Activated naive CD4-positive, alpha-beta T cell treated with anti-CD3 and anti-CD28 coated beads, Interleukin-2, amount 50 U/mL, for 72 hours (primary cell): ENCODE measurements at regions not wholly inside any gene's neighbourhood (a gene's known extent, or its start where the extent isn't known, plus 50 kb on each side); places are given as distances from the start of the nearest gene placed in this dataset.

Experiments used
- ATAC-seq, 2 donors: fragments of 150-1000 bp; cut with Tn5 transposase; 2 replicates each; pipeline ENCODE4 v1.10.0; 2021; ENCODE audit warnings: mild to moderate bottlenecking in 2 of 2, moderate library complexity in 2 of 2
- DNase-seq, 2 donors: peaks; one replicate each; pipeline ENCODE4 v3.0.0; 2021 to 2022; ENCODE audit warnings: low spot score in 2 of 2
- H3K27ac Mint-ChIP-seq, 2 donors: one replicate each; pipeline ENCODE4 v1.8.0; 2022; ENCODE audit warnings: mild to moderate bottlenecking in 2 of 2, mixed read lengths in 2 of 2
- H3K36me3 Mint-ChIP-seq, 2 donors: one replicate each; pipeline ENCODE4 v1.8.0; 2022; ENCODE audit warnings: mixed read lengths in 2 of 2
- H3K9me3 Mint-ChIP-seq, 2 donors: one replicate each; pipeline ENCODE4 v1.8.0; 2022; ENCODE audit warnings: mixed read lengths in 2 of 2

GRCh38 chr1:177360791-177361190 is 190.0 kb downstream of the BRINP2 start:
- Mint-ChIP-seq H3K36me3 (no peaks in the 10 kb centered on the region), H3K9me3 (peaks cover 15 to 16% of the 10 kb centered on the region in 2 donors), H3K27ac (no peak overlapping the region)
- no peak for ATAC-seq
- no peak for DNase-seq

DNA sequence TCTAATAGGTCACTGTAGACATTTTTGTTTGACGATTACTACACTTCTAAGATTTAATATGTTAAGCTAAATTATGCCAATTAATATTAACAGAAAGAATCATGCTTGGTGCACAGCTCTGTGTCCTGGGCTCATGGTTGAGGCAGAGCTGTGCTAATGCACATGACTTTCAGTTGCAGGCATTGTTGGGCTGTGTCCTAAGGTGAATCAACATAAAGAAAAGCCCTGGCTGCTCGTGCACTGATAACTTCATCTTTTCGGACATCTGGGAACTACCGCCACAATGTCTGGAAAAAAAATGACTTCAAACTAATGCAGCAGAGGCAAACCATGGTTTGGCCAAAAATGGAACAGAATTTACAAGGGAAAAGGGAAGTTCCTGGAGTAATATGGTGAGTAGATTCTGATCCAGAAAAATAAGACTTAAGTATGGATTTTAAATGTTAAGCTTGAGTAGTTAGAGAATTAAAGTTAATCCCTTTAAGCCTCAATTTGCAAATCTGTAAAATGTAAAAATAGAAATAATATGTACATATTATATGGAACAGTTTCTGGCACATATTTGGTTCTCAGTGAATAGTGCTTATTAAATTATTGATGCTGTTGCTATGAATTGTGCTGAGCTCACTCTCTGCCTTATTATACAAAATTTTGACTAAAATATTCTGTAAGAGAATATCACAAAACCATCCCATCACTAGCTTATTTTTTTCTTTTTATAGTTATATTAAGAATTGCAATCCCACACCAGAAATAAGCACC is 186.1 kb downstream of the BRINP2 start:
- Mint-ChIP-seq H3K9me3 (peaks cover 13 to 16% of the 10 kb centered on the region in 2 donors), H3K27ac (no peak overlapping the region), H3K36me3 (no peaks in the 10 kb centered on the region)
- ATAC-seq (no peak), DNase-seq (no peak)

- no peak for ATAC-seq
- Mint-ChIP-seq H3K9me3 (peaks cover 13 to 16% of the 10 kb centered on the region in 2 donors), H3K36me3 (no peaks in the 10 kb centered on the region), H3K27ac (no peak overlapping the region)
- no peak for DNase-seq
Measured at GRCh38 chr1:177355575-177355974, 184.8 kb downstream of the BRINP2 start.

DNA sequence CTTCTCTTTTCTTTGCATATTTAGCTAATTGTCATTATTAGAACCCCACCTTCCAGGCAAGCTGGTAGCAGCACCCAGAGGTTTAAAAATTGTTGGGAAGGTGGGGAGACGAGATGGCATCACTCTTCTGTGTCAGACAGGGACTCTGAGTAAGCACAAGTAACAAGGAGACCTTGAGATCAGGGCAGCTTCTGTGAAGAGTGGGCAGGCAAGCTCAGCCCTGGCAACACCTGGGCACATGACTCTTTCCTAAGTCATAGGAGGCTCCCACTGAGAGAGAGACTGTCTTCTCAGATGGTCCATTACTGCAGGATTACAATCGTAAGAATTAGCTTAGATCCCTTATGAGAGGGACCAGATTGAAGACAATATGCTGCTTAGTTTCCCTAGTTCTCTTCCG is 183.5 kb downstream of the BRINP2 start:
- no peak for ATAC-seq
- DNase-seq = no peak
- Mint-ChIP-seq H3K36me3 (no peaks in the 10 kb centered on the region), H3K27ac (no peak overlapping the region), H3K9me3 (peaks cover 13 to 16% of the 10 kb centered on the region in 2 donors)

DNA sequence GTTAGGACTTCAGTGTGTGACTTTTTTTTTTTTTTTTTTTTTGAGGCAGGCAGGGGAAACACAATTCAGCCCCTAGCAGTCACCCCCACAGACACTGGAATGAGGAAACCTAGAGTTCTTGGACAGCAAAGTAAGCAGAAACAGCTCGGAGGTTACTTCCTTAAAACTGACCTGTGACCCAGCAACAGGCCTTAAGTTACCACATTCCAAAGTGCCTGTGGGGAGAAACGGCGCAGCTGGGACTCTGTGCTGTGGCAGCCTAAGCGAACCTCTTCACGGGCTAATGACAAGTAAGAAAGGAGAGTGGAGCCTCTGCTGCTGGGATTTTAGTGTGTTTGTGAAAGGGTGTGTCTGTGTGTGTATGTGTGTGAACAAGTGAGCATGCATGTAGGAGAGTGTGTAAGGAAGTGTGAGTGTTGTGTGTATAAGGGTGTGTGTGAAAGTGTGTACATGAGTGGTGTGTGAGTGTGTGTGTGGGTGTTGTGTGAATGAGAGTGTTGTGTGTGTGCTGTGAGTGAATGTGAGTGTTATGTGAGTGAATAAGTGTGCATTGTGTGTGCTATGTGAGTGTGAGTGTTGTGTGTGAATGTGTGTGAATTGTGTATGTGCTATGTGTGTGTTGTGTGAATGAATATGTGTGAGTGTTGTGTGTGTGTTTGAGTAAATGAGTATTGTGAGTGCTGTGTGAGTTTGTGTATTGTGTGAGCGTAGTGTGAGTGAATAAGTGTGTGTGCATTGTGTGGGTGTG is 180.8 kb downstream of the BRINP2 start:
- H3K9me3 Mint-ChIP-seq = peaks cover 0 to 4% of the 10 kb centered on the region in 2 donors
- H3K36me3 Mint-ChIP-seq = no peaks in the 10 kb centered on the region
- ATAC-seq (no peak), DNase-seq (no peak)
- H3K27ac Mint-ChIP-seq = no peak overlapping the region

- Mint-ChIP-seq H3K9me3 (peaks cover 7 to 16% of the 10 kb centered on the region in 2 donors), H3K27ac (no peak overlapping the region), H3K36me3 (no peaks in the 10 kb centered on the region)
- DNase-seq (no peak), ATAC-seq (no peak)
Measured at GRCh38 chr1:177346790-177347359, 176.1 kb downstream of the BRINP2 start.

- H3K36me3 Mint-ChIP-seq = no peaks in the 10 kb centered on the region
- ATAC-seq (no peak), DNase-seq (no peak)
- H3K9me3 Mint-ChIP-seq = peaks cover 12 to 22% of the 10 kb centered on the region in 2 donors
- no peak overlapping the region for H3K27ac Mint-ChIP-seq
Measured at GRCh38 chr1:177343445-177343844, 172.7 kb downstream of the BRINP2 start.

GRCh38 chr1:177341773-177342172 is 171.0 kb downstream of the BRINP2 start:
- DNase-seq (no peak), ATAC-seq (no peak)
- peaks cover 17 to 26% of the 10 kb centered on the region in 2 donors for H3K9me3 Mint-ChIP-seq
- no peaks in the 10 kb centered on the region for H3K36me3 Mint-ChIP-seq
- H3K27ac Mint-ChIP-seq = no peak overlapping the region

GRCh38 chr1:177340601-177341067 is 169.9 kb downstream of the BRINP2 start:
- no peaks in the 10 kb centered on the region for H3K36me3 Mint-ChIP-seq
- ATAC-seq (no peak), DNase-seq (no peak)
- peaks cover 17 to 25% of the 10 kb centered on the region in 2 donors for H3K9me3 Mint-ChIP-seq
- no peak overlapping the region for H3K27ac Mint-ChIP-seq

DNA sequence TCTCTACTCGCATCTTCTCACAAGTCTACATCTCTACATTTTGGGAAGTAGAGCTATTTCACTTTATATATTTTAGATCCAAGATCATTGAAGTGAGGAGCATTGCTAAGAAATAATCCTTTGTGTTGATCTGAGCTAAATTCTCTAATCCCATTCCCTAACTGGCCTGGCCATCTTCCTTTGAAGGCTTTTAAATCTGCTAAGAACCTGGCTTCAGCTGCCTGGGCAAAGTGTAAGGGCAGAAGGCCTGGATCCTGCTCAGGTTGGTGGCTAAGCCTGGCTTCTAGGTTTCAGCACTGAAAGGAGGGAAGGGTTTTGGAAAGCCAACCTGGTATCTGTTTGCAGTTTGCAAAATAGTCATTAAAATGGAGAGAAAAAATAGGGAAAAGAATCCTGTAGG is 167.6 kb downstream of the BRINP2 start:
- no peak for DNase-seq
- Mint-ChIP-seq H3K27ac (no peak overlapping the region), H3K36me3 (no peaks in the 10 kb centered on the region), H3K9me3 (peaks cover 17 to 18% of the 10 kb centered on the region in 2 donors)
- no peak for ATAC-seq

GRCh38 chr1:177334903-177335302 is 164.1 kb downstream of the BRINP2 start:
- peaks cover 0 to 5% of the 10 kb centered on the region in 2 donors for H3K36me3 Mint-ChIP-seq

DNA sequence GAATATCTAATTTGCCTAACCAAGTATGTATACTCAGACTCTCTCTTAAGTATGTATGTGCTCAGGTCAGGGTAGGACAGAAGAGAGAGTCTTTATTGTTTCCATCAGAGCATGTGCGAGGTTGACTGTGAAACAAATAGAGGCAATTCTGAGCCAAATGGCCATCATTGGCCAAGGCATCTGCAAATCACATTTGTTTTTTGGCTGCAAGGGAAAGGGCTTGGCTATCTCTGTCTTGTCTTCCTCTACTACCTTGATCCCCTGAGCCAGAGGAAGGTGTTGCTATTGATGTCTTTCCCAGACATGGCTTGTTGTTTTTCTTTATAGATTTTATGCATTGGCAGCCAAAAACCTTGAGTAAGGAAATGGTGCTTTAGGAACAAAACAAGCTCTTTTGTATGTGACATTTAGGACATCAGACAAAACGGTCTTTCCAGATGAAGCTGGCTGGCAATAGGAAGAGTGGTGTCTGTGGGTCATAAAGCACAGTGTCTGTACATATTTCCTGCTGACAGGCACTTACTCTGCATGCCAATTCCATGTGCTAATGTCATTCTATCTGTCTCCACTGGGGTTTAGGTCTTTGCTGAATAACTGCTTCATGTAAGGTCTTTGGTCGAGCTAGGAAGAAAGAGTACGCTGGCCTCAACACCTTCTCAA is 163.3 kb downstream of the BRINP2 start:
- DNase-seq (no peak), ATAC-seq (no peak)
- H3K36me3 Mint-ChIP-seq = peaks cover 0 to 5% of the 10 kb centered on the region in 2 donors
- peaks cover 10 to 11% of the 10 kb centered on the region in 2 donors for H3K9me3 Mint-ChIP-seq
- no peak overlapping the region for H3K27ac Mint-ChIP-seq

More at GRCh38 chr1:177334903-177335302, 164.1 kb downstream of the BRINP2 start:
- no peak for DNase-seq
- H3K9me3 Mint-ChIP-seq = peaks cover 10 to 12% of the 10 kb centered on the region in 2 donors
- ATAC-seq = no peak
- H3K27ac Mint-ChIP-seq = no peak overlapping the region
